ENCODE measurements at regions not wholly inside any gene's neighbourhood (a gene's known extent, or its start where the extent isn't known, plus 50 kb on each side); places are given as distances from the start of the nearest gene placed in this dataset.

DNA sequence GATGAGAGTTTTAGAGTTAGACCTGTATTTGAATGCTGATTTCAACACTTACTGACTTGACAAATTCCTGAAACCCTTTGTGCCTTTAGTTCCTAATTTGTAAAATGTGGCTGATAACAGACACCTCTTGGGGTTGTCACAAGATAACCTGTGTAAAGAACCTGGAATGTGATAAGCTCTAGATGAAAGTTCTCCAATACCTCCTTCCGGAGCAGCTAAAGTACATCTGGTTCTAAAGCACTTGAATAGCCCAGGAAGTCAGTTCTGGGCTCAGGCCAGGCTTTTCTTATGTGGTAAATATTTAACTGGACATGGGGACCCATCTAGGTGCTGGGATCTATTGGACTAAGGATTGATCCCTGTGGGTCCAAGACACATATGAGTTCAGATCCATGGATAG is 310.8 kb upstream of the ADAMTSL1 start:
- H3K4me1 Mint-ChIP-seq (ENCODE audit: low read depth), result peaks cover 15% of the 10 kb centered on the region
- H3K4me3 Mint-ChIP-seq (ENCODE audit: unreplicated experiment), result no peak overlapping the region
- no peaks in the 10 kb centered on the region for H3K27me3 Mint-ChIP-seq (ENCODE audit: low read depth)
- TF ChIP-seq, protein P1, sequence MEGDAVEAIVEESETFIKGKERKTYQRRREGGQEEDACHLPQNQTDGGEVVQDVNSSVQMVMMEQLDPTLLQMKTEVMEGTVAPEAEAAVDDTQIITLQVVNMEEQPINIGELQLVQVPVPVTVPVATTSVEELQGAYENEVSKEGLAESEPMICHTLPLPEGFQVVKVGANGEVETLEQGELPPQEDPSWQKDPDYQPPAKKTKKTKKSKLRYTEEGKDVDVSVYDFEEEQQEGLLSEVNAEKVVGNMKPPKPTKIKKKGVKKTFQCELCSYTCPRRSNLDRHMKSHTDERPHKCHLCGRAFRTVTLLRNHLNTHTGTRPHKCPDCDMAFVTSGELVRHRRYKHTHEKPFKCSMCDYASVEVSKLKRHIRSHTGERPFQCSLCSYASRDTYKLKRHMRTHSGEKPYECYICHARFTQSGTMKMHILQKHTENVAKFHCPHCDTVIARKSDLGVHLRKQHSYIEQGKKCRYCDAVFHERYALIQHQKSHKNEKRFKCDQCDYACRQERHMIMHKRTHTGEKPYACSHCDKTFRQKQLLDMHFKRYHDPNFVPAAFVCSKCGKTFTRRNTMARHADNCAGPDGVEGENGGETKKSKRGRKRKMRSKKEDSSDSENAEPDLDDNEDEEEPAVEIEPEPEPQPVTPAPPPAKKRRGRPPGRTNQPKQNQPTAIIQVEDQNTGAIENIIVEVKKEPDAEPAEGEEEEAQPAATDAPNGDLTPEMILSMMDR (IDR thresholded peaks at IDR 0.05), result no peak
- DNase-seq (ENCODE audit: low spot score), result no peak
- no peaks in the 10 kb centered on the region for H3K9me3 Mint-ChIP-seq (ENCODE audit: low read depth)
- H3K36me3 Mint-ChIP-seq (ENCODE audit: low read depth), result no peaks in the 10 kb centered on the region
- H3K27ac Mint-ChIP-seq (ENCODE audit: unreplicated experiment), result no peak overlapping the region

- no peaks in the 10 kb centered on the region for H3K9me3 Mint-ChIP-seq (ENCODE audit: low read depth)
- H3K36me3 Mint-ChIP-seq (ENCODE audit: low read depth), result no peaks in the 10 kb centered on the region
- DNase-seq (ENCODE audit: low spot score), result no peak
- H3K27me3 Mint-ChIP-seq (ENCODE audit: low read depth), result no peaks in the 10 kb centered on the region
- H3K4me3 Mint-ChIP-seq (ENCODE audit: unreplicated experiment), result no peak overlapping the region
- TF ChIP-seq, protein P1 (IDR thresholded peaks at IDR 0.05), result no peak
- peaks cover 7% of the 10 kb centered on the region for H3K4me1 Mint-ChIP-seq (ENCODE audit: low read depth)
- no peak overlapping the region for H3K27ac Mint-ChIP-seq (ENCODE audit: unreplicated experiment)
These were observed 306.2 kb upstream of the ADAMTSL1 start for GRCh38 chr9:18167733-18168132.

DNA sequence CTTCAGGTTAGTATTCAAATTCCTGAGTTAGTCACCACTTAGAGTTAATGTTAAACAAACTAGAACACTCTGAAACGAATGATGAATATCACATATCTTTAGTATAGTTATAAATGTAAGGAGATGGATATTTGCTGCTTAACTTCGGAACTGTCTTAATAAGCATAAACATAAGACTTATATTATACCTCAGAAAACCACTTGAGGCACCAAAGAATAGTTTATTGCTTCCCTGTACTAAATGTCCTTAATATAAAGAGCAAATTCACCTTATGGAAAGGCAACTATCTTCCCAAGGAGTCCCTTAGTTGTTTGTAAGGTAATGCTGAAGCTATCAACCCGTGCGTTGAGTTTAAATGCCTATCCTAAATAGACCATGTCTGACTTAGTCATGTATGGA is 300.0 kb upstream of the ADAMTSL1 start:
- peak overlapping the region; percentile 29 for H3K27ac Mint-ChIP-seq (ENCODE audit: unreplicated experiment)

DNA sequence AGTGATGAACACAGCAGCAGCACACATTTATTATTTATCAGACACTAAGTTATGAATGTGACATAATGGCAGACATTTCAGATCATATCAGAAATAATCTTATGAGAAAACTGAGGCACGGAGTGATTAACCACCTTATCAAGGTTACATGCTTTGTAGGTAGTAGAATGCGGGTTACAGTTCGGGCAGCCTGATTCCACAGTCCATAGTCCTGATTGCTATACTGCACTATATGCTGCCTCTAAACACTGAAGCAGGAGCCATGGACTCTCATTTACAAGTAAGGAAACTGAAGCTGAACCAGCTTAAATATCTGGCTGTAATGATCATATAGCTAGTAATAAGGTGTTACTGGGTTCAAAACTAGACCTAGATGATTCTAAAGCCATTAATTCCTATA is 291.3 kb upstream of the ADAMTSL1 start:
- no peak overlapping the region for H3K27ac Mint-ChIP-seq (ENCODE audit: unreplicated experiment)
- H3K4me1 Mint-ChIP-seq (ENCODE audit: low read depth), result peaks cover 33% of the 10 kb centered on the region
- no peak overlapping the region for H3K4me3 Mint-ChIP-seq (ENCODE audit: unreplicated experiment)
- H3K9me3 Mint-ChIP-seq (ENCODE audit: low read depth), result peaks cover 3% of the 10 kb centered on the region
- TF ChIP-seq, protein P1 (IDR thresholded peaks at IDR 0.05), result no peak
- no peak for DNase-seq (ENCODE audit: low spot score)
- H3K27me3 Mint-ChIP-seq (ENCODE audit: low read depth), result no peaks in the 10 kb centered on the region
- H3K36me3 Mint-ChIP-seq (ENCODE audit: low read depth), result peaks cover 4% of the 10 kb centered on the region

More for the DNA sequence above, 300.0 kb upstream of the ADAMTSL1 start:
- Mint-ChIP-seq H3K4me3 (ENCODE audit: unreplicated experiment) (no peak overlapping the region), H3K27me3 (ENCODE audit: low read depth) (no peaks in the 10 kb centered on the region), H3K9me3 (ENCODE audit: low read depth) (no peaks in the 10 kb centered on the region), H3K4me1 (ENCODE audit: low read depth) (no peaks in the 10 kb centered on the region), H3K36me3 (ENCODE audit: low read depth) (peaks cover 3% of the 10 kb centered on the region)
- TF ChIP-seq, protein P1 (IDR thresholded peaks at IDR 0.05), result peak; percentile 59
- no peak for DNase-seq (ENCODE audit: low spot score)

- Mint-ChIP-seq H3K9me3 (ENCODE audit: low read depth) (peaks cover 3% of the 10 kb centered on the region), H3K27me3 (ENCODE audit: low read depth) (no peaks in the 10 kb centered on the region), H3K4me1 (ENCODE audit: low read depth) (peaks cover 33% of the 10 kb centered on the region), H3K27ac (ENCODE audit: unreplicated experiment) (peak overlapping the region; percentile 63), H3K36me3 (ENCODE audit: low read depth) (peaks cover 2% of the 10 kb centered on the region), H3K4me3 (ENCODE audit: unreplicated experiment) (no peak overlapping the region)
- no peak for DNase-seq (ENCODE audit: low spot score)
- TF ChIP-seq, protein P1 (IDR thresholded peaks at IDR 0.05), result no peak
These were observed 290.0 kb upstream of the ADAMTSL1 start for GRCh38 chr9:18183974-18184373.
